H1 (cell line): ENCODE measurements at regions not wholly inside any gene's neighbourhood (a gene's known extent, or its start where the extent isn't known, plus 50 kb on each side); places are given as distances from the start of the nearest gene placed in this dataset.

ENCODE experiments used
- CTCF ChIA-PET: fragments of 300-600 bp; sonication (Branson Sonifier 250); formaldehyde crosslinking; loops from one replicate; lab custom pipeline; 2021; ENCODE audit not compliant: partially characterized antibody; lab: Charles Lee
- POLR2A ChIA-PET: fragments of 300-600 bp; sonication (Branson Sonifier 250); formaldehyde crosslinking; loops from one replicate; lab custom pipeline; 2021; ENCODE audit warnings: inconsistent platforms; ENCODE audit not compliant: partially characterized antibody; lab: Charles Lee
- DNase-seq, 2 experiments: peaks; one replicate each; pipeline versions ENCODE4 v3.0.0 to v3.0.0-alpha.2; 2010 to 2022; ENCODE audit warnings: low spot score in 2 of 2, low read depth in 1 of 2, mixed read lengths in 1 of 2
- FAIRE-seq: peaks from 2 replicates; lab custom pipeline; 2011; peaks lifted over from hg19 to GRCh38; lab: Jason Lieb, UNC
- H2AFZ ChIP-seq: 2 replicates; pipeline ENCODE4 v1.8.1; 2012; ENCODE audit warnings: low read length, inconsistent platforms
- H2AK5ac ChIP-seq: 2 replicates; pipeline ENCODE4 v1.6.1; 2013; ENCODE audit warnings: low read depth, low read length
- H2BK120ac ChIP-seq: replicated peaks from 2 replicates; pipeline ENCODE3; 2013; ENCODE audit warnings: low read depth, low read length, inconsistent platforms
- H2BK12ac ChIP-seq: 2 replicates; pipeline ENCODE4 v1.6.1; 2013; ENCODE audit warnings: low read depth, low read length
- H2BK15ac ChIP-seq: 2 replicates; pipeline ENCODE4 v1.6.1; 2013; ENCODE audit warnings: low read length
- H2BK20ac ChIP-seq: 2 replicates; pipeline ENCODE4 v1.6.1; 2013; ENCODE audit warnings: low read length
- H2BK5ac ChIP-seq: 2 replicates; pipeline ENCODE4 v1.6.1; 2013; ENCODE audit warnings: low read depth, low read length
- H3K14ac ChIP-seq: 2 replicates; pipeline ENCODE4 v1.6.1; 2013; ENCODE audit warnings: inconsistent platforms; ENCODE audit not compliant: insufficient read length
- H3K18ac ChIP-seq: 2 replicates; pipeline ENCODE4 v1.6.1; 2013; ENCODE audit warnings: low read length; ENCODE audit errors: extremely low read depth
- H3K23ac ChIP-seq: 2 replicates; pipeline ENCODE4 v1.6.1; 2013; ENCODE audit warnings: inconsistent platforms; ENCODE audit not compliant: insufficient read length
- H3K23me2 ChIP-seq: 2 replicates; pipeline ENCODE4 v1.6.1; 2013; ENCODE audit warnings: low read depth, low read length
- H3K27ac ChIP-seq: 2 replicates; pipeline ENCODE4 v1.6.1; 2011; ENCODE audit warnings: low read depth, low read length, inconsistent platforms
- H3K27me3 ChIP-seq, 4 experiments: replicated peaks in 1 of 4; 1 replicate in 1 of 4; 2 replicates in 3 of 4; pipeline versions ENCODE4 v1.6.1 to v1.8.1; 2011 to 2013; ENCODE audit warnings: low read length in 3 of 4, mild to moderate bottlenecking in 3 of 4, inconsistent platforms in 2 of 4, mixed read lengths in 2 of 4, moderate library complexity in 1 of 4; ENCODE audit not compliant: control insufficient read depth in 3 of 4, insufficient read depth in 3 of 4; ENCODE audit errors: extremely low read depth in 1 of 4
- H3K36me3 ChIP-seq, 4 experiments: 2 replicates each; pipeline versions ENCODE4 v1.6.1 to v1.8.1; 2011 to 2013; ENCODE audit warnings: mild to moderate bottlenecking in 4 of 4, low read length in 3 of 4, moderate library complexity in 2 of 4, control low read depth in 1 of 4, inconsistent platforms in 1 of 4; ENCODE audit not compliant: insufficient read depth in 4 of 4, control insufficient read depth in 2 of 4
- H3K4ac ChIP-seq: replicated peaks from 2 replicates; pipeline ENCODE3; 2013; ENCODE audit warnings: low read length, low read depth, mixed read lengths, inconsistent platforms; ENCODE audit not compliant: insufficient read length
- H3K4me1 ChIP-seq, 4 experiments: replicated peaks in 1 of 4; 1 replicate in 1 of 4; 2 replicates in 3 of 4; pipeline versions ENCODE4 v1.6.1 to v1.8.1; 2011 to 2013; ENCODE audit warnings: low read length in 3 of 4, inconsistent platforms in 2 of 4, mixed read lengths in 1 of 4; ENCODE audit not compliant: insufficient read depth in 4 of 4, control insufficient read depth in 3 of 4
- H3K4me2 ChIP-seq, 2 experiments: 2 replicates each; pipeline versions ENCODE4 v1.6.1 to v1.8.1; 2011 to 2013; ENCODE audit warnings: low read depth in 2 of 2, low read length in 2 of 2, control low read depth in 1 of 2, inconsistent platforms in 1 of 2, mild to moderate bottlenecking in 1 of 2; ENCODE audit not compliant: insufficient read depth in 1 of 2
- H3K4me3 ChIP-seq, 4 experiments: fragments of 200-600, 300-600 bp in 1 of 4; sonication (generic), shearing (Covaris generic), sonication (Bioruptor Twin) in 1 of 4; 2 replicates each; pipeline versions ENCODE4 v1.5.1 to v1.8.1; 2011 to 2016; ENCODE audit warnings: low read length in 4 of 4, low read depth in 3 of 4, control low read depth in 2 of 4, inconsistent platforms in 2 of 4, mild to moderate bottlenecking in 2 of 4, mixed read lengths in 1 of 4, moderate library complexity in 1 of 4; ENCODE audit not compliant: insufficient read depth in 2 of 4; ENCODE audit errors: extremely low read depth in 1 of 4
- H3K56ac ChIP-seq: replicated peaks from 2 replicates; pipeline ENCODE3; 2013; ENCODE audit warnings: low read depth, mild to moderate bottlenecking, mixed read lengths, low read length, inconsistent platforms; ENCODE audit not compliant: insufficient read length
- H3K79me1 ChIP-seq: 2 replicates; pipeline ENCODE4 v1.6.1; 2013; ENCODE audit warnings: low read depth, low read length, control low read depth
- H3K79me2 ChIP-seq, 2 experiments: 2 replicates each; pipeline versions ENCODE4 v1.6.1 to v1.8.1; 2012 to 2013; ENCODE audit warnings: low read length in 2 of 2, mild to moderate bottlenecking in 2 of 2, inconsistent platforms in 1 of 2; ENCODE audit not compliant: insufficient read depth in 2 of 2, control insufficient read depth in 1 of 2
- H3K9ac ChIP-seq, 4 experiments: replicated peaks in 1 of 4; 1 replicate in 1 of 4; 2 replicates in 3 of 4; pipeline versions ENCODE4 v1.6.1 to v1.8.1; 2011 to 2013; ENCODE audit warnings: low read depth in 3 of 4, low read length in 3 of 4, control low read depth in 2 of 4, mild to moderate bottlenecking in 2 of 4, moderate library complexity in 2 of 4, inconsistent platforms in 1 of 4; ENCODE audit errors: extremely low read depth in 1 of 4
- H3K9me3 ChIP-seq, 2 experiments: 2 replicates each; pipeline versions ENCODE4 v1.6.1 to v1.8.1; 2012 to 2013; ENCODE audit warnings: mild to moderate bottlenecking in 2 of 2, moderate library complexity in 2 of 2, control low read depth in 1 of 2, inconsistent platforms in 1 of 2, low read depth in 1 of 2, low read length in 1 of 2, mixed read lengths in 1 of 2; ENCODE audit not compliant: insufficient read depth in 2 of 2
- H4K20me1 ChIP-seq, 2 experiments: replicated peaks in 1 of 2; 2 replicates each; pipeline versions ENCODE3 to v1.8.1; 2011 to 2013; ENCODE audit warnings: inconsistent platforms in 2 of 2, low read length in 2 of 2, mild to moderate bottlenecking in 1 of 2; ENCODE audit not compliant: insufficient read depth in 2 of 2, control insufficient read depth in 1 of 2
- H4K5ac ChIP-seq: 2 replicates; pipeline ENCODE4 v1.6.1; 2013; ENCODE audit warnings: low read length, low read depth, mixed read lengths, inconsistent platforms; ENCODE audit not compliant: insufficient read length
- H4K8ac ChIP-seq: 2 replicates; pipeline ENCODE4 v1.8.0; 2013; ENCODE audit warnings: mild to moderate bottlenecking, moderate library complexity, low read length, inconsistent platforms; ENCODE audit not compliant: insufficient read depth; ENCODE audit errors: extremely low read depth
- H4K91ac ChIP-seq: replicated peaks from 2 replicates; pipeline ENCODE3; 2013; ENCODE audit warnings: low read length, mixed read lengths, inconsistent platforms; ENCODE audit not compliant: insufficient read length
- CBX5 ChIP-seq: fragments of 300-800, 300-1000 bp; sonication (generic); IDR thresholded peaks from 2 replicates; pipeline ENCODE4 v1.7.1; 2016; ENCODE audit warnings: antibody characterized with exemption, low read length, low read depth
- CTBP2 ChIP-seq: IDR thresholded peaks from 2 replicates; pipeline ENCODE4 v1.7.0; 2011; ENCODE audit warnings: borderline replicate concordance, mild to moderate bottlenecking, moderate library complexity, mixed read lengths, low read length; ENCODE audit not compliant: insufficient read depth, insufficient read length
- EP300 ChIP-seq, 2 experiments: IDR thresholded peaks; 1 replicate in 1 of 2; 2 replicates in 1 of 2; pipeline ENCODE4 v1.6.1; 2011 to 2012; ENCODE audit warnings: low read depth in 2 of 2, low read length in 2 of 2, mild to moderate bottlenecking in 2 of 2, borderline replicate concordance in 1 of 2, inconsistent platforms in 1 of 2, moderate library complexity in 1 of 2
- JUND ChIP-seq: IDR thresholded peaks from 2 replicates; pipeline ENCODE4 v1.6.1; 2011; ENCODE audit warnings: mild to moderate bottlenecking, improper control_type of control experiment, low read length
- RNF2 ChIP-seq: fragments of 200-900, 300-1000 bp; sonication (generic); IDR thresholded peaks from 2 replicates; pipeline ENCODE4 v1.7.1; 2016; ENCODE audit warnings: borderline replicate concordance, low read depth, mild to moderate bottlenecking, antibody characterized with exemption, low read length; ENCODE audit not compliant: poor library complexity, severe bottlenecking; ENCODE audit errors: missing control alignments
- SAP30 ChIP-seq: fragments of 300-600 bp; sonication (generic); IDR thresholded peaks from 2 replicates; pipeline ENCODE4 v1.7.1; 2012; ENCODE audit warnings: low read length, moderate library complexity, mild to moderate bottlenecking, inconsistent platforms; ENCODE audit not compliant: insufficient read depth, insufficient replicate concordance
- SP2 ChIP-seq: IDR thresholded peaks from 2 replicates; pipeline ENCODE4 v1.6.1; 2012; ENCODE audit warnings: mild to moderate bottlenecking, low read length, inconsistent platforms
- SRF ChIP-seq: IDR thresholded peaks from 2 replicates; pipeline ENCODE4 v1.6.1; 2011; ENCODE audit warnings: mild to moderate bottlenecking, low read depth, low read length, moderate library complexity
- TAF7 ChIP-seq: optimal IDR thresholded peaks from 2 replicates; pipeline ENCODE3; 2011; ENCODE audit warnings: low read depth, mild to moderate bottlenecking, inconsistent platforms, low read length, moderate library complexity, borderline replicate concordance
- TBP ChIP-seq: IDR thresholded peaks from 2 replicates; pipeline ENCODE4 v1.6.1; 2011; ENCODE audit warnings: low read depth, low read length, improper control_type of control experiment
- YY1 ChIP-seq: IDR thresholded peaks from 2 replicates; pipeline ENCODE4 v1.6.1; 2011; ENCODE audit warnings: low read depth, mild to moderate bottlenecking, low read length

GRCh38 chr9:83146325-83146724 is 83.4 kb upstream of the RASEF start (continued):
- TF ChIP-seq JUND, result no peak
- no peak for TF ChIP-seq YY1
- TF ChIP-seq, all 59 proteins: peak for 0

GRCh38 chr9:83144492-83144891 is 81.5 kb upstream of the RASEF start:
- no peak overlapping the region for H4K5ac ChIP-seq
- DNase-seq (no peak), FAIRE-seq (no peak)
- H3K9ac ChIP-seq, result no peak overlapping the region
- H2AK5ac ChIP-seq, result no peak overlapping the region
- no peak for TF ChIP-seq SRF
- no peak for TF ChIP-seq TBP
- TF ChIP-seq RNF2, result no peak
- TF ChIP-seq SP2, result no peak
- no peak for TF ChIP-seq TAF7
- no peak for TF ChIP-seq SAP30
- no peak for TF ChIP-seq CTBP2
- no peak for TF ChIP-seq EP300 (IDR thresholded peaks at IDR 0.05; ENCODE audit: borderline replicate concordance in 1 of 2, low read depth in 2 of 2, low read length in 2 of 2)
- TF ChIP-seq CBX5, result no peak
- H3K36me3 ChIP-seq, result no peaks in the 10 kb centered on the region
- H2BK120ac ChIP-seq, result no peak overlapping the region
- no peaks in the 10 kb centered on the region for H3K79me2 ChIP-seq
- no peak overlapping the region for H3K4me3 ChIP-seq
- H3K27me3 ChIP-seq, result no peaks in the 10 kb centered on the region
- no peak overlapping the region for H3K56ac ChIP-seq
- H3K18ac ChIP-seq, result no peak overlapping the region
- no peaks in the 10 kb centered on the region for H4K20me1 ChIP-seq
- no peaks in the 10 kb centered on the region for H3K79me1 ChIP-seq
- H3K4ac ChIP-seq, result no peak overlapping the region
- H2BK20ac ChIP-seq, result no peak overlapping the region
- ChIA-PET CTCF (no interaction called here), POLR2A (no interaction called here)
- no peak overlapping the region for H4K91ac ChIP-seq
- no peak overlapping the region for H3K14ac ChIP-seq
- no peak overlapping the region for H3K27ac ChIP-seq
- H2BK12ac ChIP-seq, result no peak overlapping the region
- H2BK15ac ChIP-seq, result no peak overlapping the region
- no peaks in the 10 kb centered on the region for H3K23me2 ChIP-seq
- no peaks in the 10 kb centered on the region for H3K4me1 ChIP-seq
- no peak overlapping the region for H2BK5ac ChIP-seq
- no peak overlapping the region for H3K4me2 ChIP-seq
- H4K8ac ChIP-seq, result no peak overlapping the region
- peaks cover 2 to 3% of the 10 kb centered on the region in 2 experiments; a peak in 2 of 4 replicates for H3K9me3 ChIP-seq
- H3K23ac ChIP-seq, result no peak overlapping the region
- H2AFZ ChIP-seq, result no peak overlapping the region
